ENCODE measurements at regions not wholly inside any gene's neighbourhood (a gene's known extent, or its start where the extent isn't known, plus 50 kb on each side); places are given as distances from the start of the nearest gene placed in this dataset.

- H3K4me2 ChIP-seq (ENCODE audit: insufficient read depth, low read length), result no peak overlapping the region
- CTCF ChIA-PET, result no interaction called here
- H3K9ac ChIP-seq (replicated peaks; ENCODE audit: extremely low read depth, insufficient read depth, low read length), result no peak overlapping the region
- no peak overlapping the region for H3K4me3 ChIP-seq (replicated peaks in 1 of 3; ENCODE audit: insufficient read depth in 1 of 3, low read depth in 1 of 3, low read length in 3 of 3)
- dilution Hi-C loops (cut with MboI; ENCODE audit: extremely low pct_ligation_motif_present, low sequenced_read_pairs), result no loop called here
- no peak overlapping the region for H2AFZ ChIP-seq (ENCODE audit: low read depth, low read length)
- intact Hi-C loops (cut with micrococcal nuclease), result no loop called here
- H3K9me3 ChIP-seq (replicated peaks; ENCODE audit: control insufficient read depth, insufficient read depth, low read length), result no peaks in the 10 kb centered on the region
- H3K27ac ChIP-seq (ENCODE audit: insufficient read depth, low read depth, low read length), result no peak overlapping the region
- H3K79me2 ChIP-seq (ENCODE audit: control insufficient read depth, insufficient read depth, low read length), result no peaks in the 10 kb centered on the region
- no peaks in the 10 kb centered on the region for H4K20me1 ChIP-seq (replicated peaks; ENCODE audit: control insufficient read depth, extremely low read depth, insufficient read depth, low read length)
- no peaks in the 10 kb centered on the region for H3K36me3 ChIP-seq (ENCODE audit: control insufficient read depth in 2 of 2, extremely low read depth in 1 of 2, insufficient read depth in 2 of 2, low read length in 2 of 2)
- no peaks in the 10 kb centered on the region for H3K4me1 ChIP-seq (ENCODE audit: control insufficient read depth, extremely low read depth, insufficient read depth, low read length)
- H3K27me3 ChIP-seq (ENCODE audit: control insufficient read depth in 2 of 2, insufficient read depth in 2 of 2, low read length in 2 of 2), result no peaks in the 10 kb centered on the region
- BruUV-seq (replicated peaks), result no TSS peak
- FAIRE-seq (no peak), DNase-seq (ENCODE audit: low read depth, low spot score) (no peak)
- POLR2A ChIA-PET, result no interaction called here
- H3K9me1 ChIP-seq (replicated peaks; ENCODE audit: control insufficient read depth, extremely low read depth, insufficient read depth, low read length), result no peaks in the 10 kb centered on the region
- TF ChIP-seq MAX (IDR thresholded peaks at IDR 0.05; ENCODE audit: insufficient read depth, insufficient read length), result no peak
- TF ChIP-seq GATA2 (IDR thresholded peaks at IDR 0.05; ENCODE audit: insufficient read depth, insufficient read length, low read depth, low read length), result no peak
- no peak for TF ChIP-seq JUN (IDR thresholded peaks at IDR 0.05; ENCODE audit: borderline replicate concordance, insufficient read depth, insufficient read length, low read depth)
- TF ChIP-seq EZH2 (IDR thresholded peaks at IDR 0.05; ENCODE audit: borderline replicate concordance, low read depth, low read length, severe bottlenecking), result no peak
- TF ChIP-seq POLR2A (IDR thresholded peaks at IDR 0.05; ENCODE audit: low read depth, low read length), result no peak
- no peak for TF ChIP-seq CTCF (IDR thresholded peaks at IDR 0.05; ENCODE audit: extremely low read depth in 1 of 2, insufficient read depth in 1 of 2, low read depth in 1 of 2, low read length in 2 of 2)
- TF ChIP-seq POLR2AphosphoS5 (IDR thresholded peaks at IDR 0.05; ENCODE audit: insufficient read depth, low read depth, low read length), result no peak
- TF ChIP-seq FOS (IDR thresholded peaks at IDR 0.05; ENCODE audit: borderline replicate concordance, insufficient read depth, low read length), result no peak
- no peak for TF ChIP-seq MYC (IDR thresholded peaks at IDR 0.05; ENCODE audit: low read depth, low read length)
These were observed 193.9 kb upstream of the EYS start for GRCh38 chr6:65900928-65901327.

Data from endothelial cell of umbilical vein (primary cell).